ENCODE measurements at regions not wholly inside any gene's neighbourhood (a gene's known extent, or its start where the extent isn't known, plus 50 kb on each side); places are given as distances from the start of the nearest gene placed in this dataset.
"Not testable (repeated sequence)": the region's sequence is repeated elsewhere in the genome, so short reads cannot be mapped to it uniquely, and the experiment has no call there.

GRCh38 chr16:29309601-29310000 is 96.9 kb downstream of the NPIPB11 start:
- DNase-seq, result not testable (repeated sequence)

GRCh38 chr16:29308644-29309546 is 97.6 kb downstream of the NPIPB11 start:
- DNase-seq, result no peak

- DNase-seq, result no peak
Observed at GRCh38 chr16:29307598-29308507, 98.7 kb downstream of the NPIPB11 start.

GRCh38 chr16:29306943-29307597 is 99.4 kb downstream of the NPIPB11 start:
- DNase-seq, result no peak

- DNase-seq, result no peak
Observed at GRCh38 chr16:29306201-29306600, 100.3 kb downstream of the NPIPB11 start.

- not testable (repeated sequence) for DNase-seq
Observed at GRCh38 chr16:29305018-29305417, 101.5 kb downstream of the NPIPB11 start.

- DNase-seq, result no peak
Observed at GRCh38 chr16:29304251-29304650, 102.3 kb downstream of the NPIPB11 start.

GRCh38 chr16:29303520-29303919 is 103.0 kb downstream of the NPIPB11 start:
- no peak for DNase-seq

- no peak for DNase-seq
Observed at GRCh38 chr16:29302976-29303375, 103.5 kb downstream of the NPIPB11 start.

- DNase-seq, result not testable (repeated sequence)
Observed at GRCh38 chr16:29302433-29302832, 104.1 kb downstream of the NPIPB11 start.

- not testable (repeated sequence) for DNase-seq
Observed at GRCh38 chr16:29301662-29302285, 104.7 kb downstream of the NPIPB11 start.

GRCh38 chr16:29300541-29301535 is 105.7 kb downstream of the NPIPB11 start:
- DNase-seq, result not testable (repeated sequence)

GRCh38 chr16:29300030-29300491 is 106.5 kb downstream of the NPIPB11 start:
- not testable (repeated sequence) for DNase-seq

- DNase-seq, result not testable (repeated sequence)
Observed at GRCh38 chr16:29298997-29299396, 107.5 kb downstream of the NPIPB11 start.

GRCh38 chr16:29298307-29298706 is 108.2 kb downstream of the NPIPB11 start:
- DNase-seq, result not testable (repeated sequence)

- not testable (repeated sequence) for DNase-seq
Observed at GRCh38 chr16:29297809-29298177, 108.7 kb downstream of the NPIPB11 start.

GRCh38 chr16:29297144-29297808 is 109.2 kb downstream of the NPIPB11 start:
- DNase-seq, result not testable (repeated sequence)

- DNase-seq, result not testable (repeated sequence)
Observed at GRCh38 chr16:29296176-29296575, 110.3 kb downstream of the NPIPB11 start.

GRCh38 chr16:29294951-29295795 is 111.3 kb downstream of the NPIPB11 start:
- DNase-seq, result not testable (repeated sequence)

All from DMS79 treated with DMSO at 0.1 percent for 48 hours (cell line).